ENCODE measurements at regions not wholly inside any gene's neighbourhood (a gene's known extent, or its start where the extent isn't known, plus 50 kb on each side); places are given as distances from the start of the nearest gene placed in this dataset.

DNA sequence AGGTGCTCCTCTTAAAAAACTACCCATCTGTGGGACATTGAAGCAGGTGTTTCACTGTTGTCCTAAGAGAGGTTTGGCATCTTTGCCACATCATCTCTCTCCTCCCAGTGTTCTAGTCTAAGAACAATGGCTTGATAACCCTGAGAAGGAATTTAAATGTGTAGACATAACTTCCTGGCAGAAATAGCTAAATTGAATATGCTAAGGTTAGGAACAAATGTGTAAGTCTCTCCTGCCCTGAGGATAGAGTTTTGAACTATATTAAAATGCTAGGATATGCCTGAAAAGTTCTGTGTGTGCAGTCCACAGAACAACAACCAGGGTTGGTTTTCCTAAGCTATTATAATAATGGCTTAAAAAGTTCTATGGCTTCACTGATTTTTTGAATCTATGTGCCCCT, 106.6 kb downstream of the LRRC70 start:
- TF ChIP-seq, protein P1, sequence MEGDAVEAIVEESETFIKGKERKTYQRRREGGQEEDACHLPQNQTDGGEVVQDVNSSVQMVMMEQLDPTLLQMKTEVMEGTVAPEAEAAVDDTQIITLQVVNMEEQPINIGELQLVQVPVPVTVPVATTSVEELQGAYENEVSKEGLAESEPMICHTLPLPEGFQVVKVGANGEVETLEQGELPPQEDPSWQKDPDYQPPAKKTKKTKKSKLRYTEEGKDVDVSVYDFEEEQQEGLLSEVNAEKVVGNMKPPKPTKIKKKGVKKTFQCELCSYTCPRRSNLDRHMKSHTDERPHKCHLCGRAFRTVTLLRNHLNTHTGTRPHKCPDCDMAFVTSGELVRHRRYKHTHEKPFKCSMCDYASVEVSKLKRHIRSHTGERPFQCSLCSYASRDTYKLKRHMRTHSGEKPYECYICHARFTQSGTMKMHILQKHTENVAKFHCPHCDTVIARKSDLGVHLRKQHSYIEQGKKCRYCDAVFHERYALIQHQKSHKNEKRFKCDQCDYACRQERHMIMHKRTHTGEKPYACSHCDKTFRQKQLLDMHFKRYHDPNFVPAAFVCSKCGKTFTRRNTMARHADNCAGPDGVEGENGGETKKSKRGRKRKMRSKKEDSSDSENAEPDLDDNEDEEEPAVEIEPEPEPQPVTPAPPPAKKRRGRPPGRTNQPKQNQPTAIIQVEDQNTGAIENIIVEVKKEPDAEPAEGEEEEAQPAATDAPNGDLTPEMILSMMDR (conservative IDR thresholded peaks at IDR 0.05): no peak
- Mint-ChIP-seq H3K9me3 (no peaks in the 10 kb centered on the region), H3K36me3 (ENCODE audit: low read depth) (no peaks in the 10 kb centered on the region), H3K4me3 (no peak overlapping the region), H3K4me1 (no peaks in the 10 kb centered on the region), H3K27me3 (ENCODE audit: low read depth) (no peaks in the 10 kb centered on the region), H3K27ac (ENCODE audit: unreplicated experiment) (no peak overlapping the region)
- DNase-seq (ENCODE audit: low read depth, low spot score): no peak

DNA sequence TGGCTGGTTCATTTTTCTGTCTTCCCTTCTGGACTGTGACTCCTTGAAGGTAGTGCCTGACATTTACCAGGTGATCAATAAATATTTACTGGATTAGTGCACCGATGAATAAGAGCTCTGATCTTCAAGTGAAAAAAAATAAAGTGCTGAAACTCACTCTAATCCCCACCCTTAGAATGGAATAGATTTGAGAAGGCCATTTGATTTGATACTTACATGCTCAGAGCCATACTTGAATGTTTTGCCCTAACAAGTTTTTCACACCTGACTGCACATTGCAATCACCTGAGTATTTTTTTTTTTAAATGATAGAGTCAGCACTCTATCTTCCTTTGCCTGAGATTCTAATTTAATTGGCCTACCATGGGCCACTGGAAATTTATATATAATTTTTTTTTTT, 105.7 kb downstream of the LRRC70 start:
- no peak for DNase-seq (ENCODE audit: low read depth, low spot score)
- no peak overlapping the region for H3K4me3 Mint-ChIP-seq
- H3K27me3 Mint-ChIP-seq (ENCODE audit: low read depth): no peaks in the 10 kb centered on the region
- H3K27ac Mint-ChIP-seq (ENCODE audit: unreplicated experiment): no peak overlapping the region
- H3K4me1 Mint-ChIP-seq: no peaks in the 10 kb centered on the region
- TF ChIP-seq, protein P1 (conservative IDR thresholded peaks at IDR 0.05): no peak
- peaks cover 4% of the 10 kb centered on the region for H3K9me3 Mint-ChIP-seq
- peaks cover 4% of the 10 kb centered on the region for H3K36me3 Mint-ChIP-seq (ENCODE audit: low read depth)

DNA sequence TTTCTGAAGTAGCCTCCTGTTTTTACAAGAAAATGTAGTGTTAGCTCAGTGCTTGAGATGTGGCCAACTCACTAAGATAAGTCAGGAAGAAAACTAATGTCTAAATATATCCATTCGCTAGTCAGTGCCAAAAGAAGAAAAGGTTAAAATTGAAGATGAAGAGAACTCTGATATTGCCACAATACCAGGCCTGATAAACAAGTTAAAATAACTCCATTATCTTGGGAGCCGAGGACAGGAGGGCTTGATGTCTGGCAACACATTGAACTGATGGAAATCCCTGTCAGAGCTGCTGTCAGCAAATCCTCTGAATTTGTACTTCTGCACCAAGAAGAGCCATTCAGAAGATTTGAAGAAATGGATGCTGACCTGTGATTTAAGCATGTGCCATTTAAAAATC, 103.4 kb downstream of the LRRC70 start:
- H3K27ac Mint-ChIP-seq (ENCODE audit: unreplicated experiment): no peak overlapping the region
- H3K36me3 Mint-ChIP-seq (ENCODE audit: low read depth): peaks cover 4% of the 10 kb centered on the region
- peaks cover 8% of the 10 kb centered on the region for H3K9me3 Mint-ChIP-seq
- TF ChIP-seq, protein P1 (conservative IDR thresholded peaks at IDR 0.05): no peak
- no peak overlapping the region for H3K4me3 Mint-ChIP-seq
- H3K4me1 Mint-ChIP-seq: no peaks in the 10 kb centered on the region
- no peak for DNase-seq (ENCODE audit: low read depth, low spot score)
- no peaks in the 10 kb centered on the region for H3K27me3 Mint-ChIP-seq (ENCODE audit: low read depth)

DNA sequence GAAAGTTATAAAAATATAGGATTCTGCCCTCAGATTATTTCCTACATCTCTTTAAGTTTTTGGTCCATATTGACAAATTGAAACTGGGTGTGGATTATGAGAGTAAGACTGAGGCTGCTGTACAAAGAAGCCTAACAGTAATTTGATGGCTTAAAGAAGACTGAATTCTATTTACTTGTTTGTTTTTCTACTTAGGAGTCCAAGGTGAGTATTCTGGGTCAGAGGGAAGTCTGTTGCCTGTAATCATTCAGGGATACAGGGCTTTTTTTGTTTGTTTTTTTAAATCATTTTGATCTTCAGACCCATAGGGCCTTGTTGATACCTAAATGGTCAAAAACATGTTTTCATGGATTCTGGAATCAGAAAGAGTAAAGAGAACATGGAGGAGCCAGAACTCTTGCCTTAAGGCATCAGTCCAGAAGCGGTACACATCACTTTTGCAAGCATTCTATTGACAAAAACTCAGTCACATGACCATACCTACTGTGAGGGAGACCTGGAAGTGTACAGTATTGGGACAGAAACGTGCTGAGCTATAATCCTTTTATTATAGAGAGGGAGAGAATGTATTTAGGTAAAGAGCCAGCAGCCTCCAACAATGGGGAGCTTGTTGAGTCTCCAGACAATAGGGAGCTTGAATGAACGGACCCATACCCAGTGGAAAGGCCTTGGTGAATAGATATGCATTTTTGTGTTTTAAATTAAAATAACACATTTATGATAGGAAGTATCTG, 102.7 kb downstream of the LRRC70 start:
- no peak overlapping the region for H3K4me3 Mint-ChIP-seq
- H3K27me3 Mint-ChIP-seq (ENCODE audit: low read depth): no peaks in the 10 kb centered on the region
- H3K27ac Mint-ChIP-seq (ENCODE audit: unreplicated experiment): no peak overlapping the region
- H3K36me3 Mint-ChIP-seq (ENCODE audit: low read depth): peaks cover 4% of the 10 kb centered on the region
- TF ChIP-seq, protein P1 (conservative IDR thresholded peaks at IDR 0.05): no peak
- peaks cover 8% of the 10 kb centered on the region for H3K9me3 Mint-ChIP-seq
- DNase-seq (ENCODE audit: low read depth, low spot score): no peak
- no peaks in the 10 kb centered on the region for H3K4me1 Mint-ChIP-seq

DNA sequence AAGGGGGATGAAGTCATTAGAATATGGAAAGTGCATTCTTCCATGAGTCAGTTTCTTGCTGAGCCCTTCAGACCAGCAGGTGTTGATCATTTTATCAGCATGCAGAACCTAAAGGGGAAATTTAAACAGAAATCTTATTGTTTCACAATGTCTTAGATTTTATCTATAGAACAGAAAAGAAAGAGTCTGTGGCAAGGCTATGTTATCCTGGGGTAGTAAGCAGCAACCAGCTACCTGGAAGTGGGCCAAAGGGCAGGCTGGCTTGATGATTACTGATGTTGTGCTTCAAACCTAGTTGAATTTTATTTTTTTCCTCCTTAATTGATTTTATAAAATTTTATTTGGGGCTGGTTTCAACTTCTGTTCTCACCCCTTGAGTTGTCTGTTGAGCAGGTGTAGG, 101.5 kb downstream of the LRRC70 start:
- TF ChIP-seq, protein P1 (conservative IDR thresholded peaks at IDR 0.05): no peak
- peaks cover 12% of the 10 kb centered on the region for H3K9me3 Mint-ChIP-seq

More for the DNA sequence above, 101.5 kb downstream of the LRRC70 start:
- Mint-ChIP-seq H3K4me3 (no peak overlapping the region), H3K27me3 (ENCODE audit: low read depth) (no peaks in the 10 kb centered on the region), H3K4me1 (no peaks in the 10 kb centered on the region), H3K27ac (ENCODE audit: unreplicated experiment) (no peak overlapping the region), H3K36me3 (ENCODE audit: low read depth) (peaks cover 4% of the 10 kb centered on the region)
- no peak for DNase-seq (ENCODE audit: low read depth, low spot score)
